HepG2 (cell line): ENCODE measurements at regions not wholly inside any gene's neighbourhood (a gene's known extent, or its start where the extent isn't known, plus 50 kb on each side); places are given as distances from the start of the nearest gene placed in this dataset.

Source experiments
- ARNT ChIP-seq: fragments of 450-650 bp; IDR thresholded peaks from 2 replicates; pipeline ENCODE4 v1.6.1; 2017
- CBFB ChIP-seq: sonication (generic); formaldehyde crosslinking; IDR thresholded peaks from 2 replicates; pipeline ENCODE4 v1.4.0; 2020; ENCODE audit warnings: missing genetic modification reagents
- ELF3 ChIP-seq: IDR thresholded peaks from 2 replicates; pipeline ENCODE4 v1.6.1; 2016; ENCODE audit warnings: missing genetic modification reagents, missing compliant biosample characterization
- FOXC1 ChIP-seq: sonication (generic); formaldehyde crosslinking; IDR thresholded peaks from 2 replicates; pipeline ENCODE4 v1.8.0; 2022; ENCODE audit warnings: mild to moderate bottlenecking, missing genetic modification reagents, borderline replicate concordance
- HDAC2 ChIP-seq: sonication (generic); formaldehyde crosslinking; IDR thresholded peaks from 2 replicates; pipeline ENCODE4 v1.4.0; 2020; ENCODE audit warnings: missing genetic modification reagents
- HOXA9 ChIP-seq: sonication (generic); formaldehyde crosslinking; IDR thresholded peaks from 2 replicates; pipeline ENCODE4 v1.8.1; 2022; ENCODE audit warnings: missing genetic modification reagents, mild to moderate bottlenecking, moderate library complexity, borderline replicate concordance
- RAD21 ChIP-seq: fragments of 450-650 bp; formaldehyde crosslinking; IDR thresholded peaks from 2 replicates; pipeline ENCODE4 v1.5.0; 2020; ENCODE audit warnings: mild to moderate bottlenecking
- SATB2 ChIP-seq: sonication (generic); formaldehyde crosslinking; IDR thresholded peaks from 2 replicates; pipeline ENCODE4 v1.5.0; 2020; ENCODE audit warnings: missing genetic modification reagents
- THYN1 ChIP-seq: sonication (generic); formaldehyde crosslinking; IDR thresholded peaks from 2 replicates; pipeline ENCODE4 v1.8.1; 2023; ENCODE audit warnings: low read depth, mild to moderate bottlenecking, moderate library complexity, missing genetic modification reagents, borderline replicate concordance
- U2AF1 ChIP-seq: fragments of 200-400 bp; formaldehyde crosslinking; optimal IDR thresholded peaks from 2 replicates; pipeline ENCODE3; 2017; ENCODE audit warnings: mild to moderate bottlenecking, low read depth, low read length
- ZBTB26 ChIP-seq: IDR thresholded peaks from 2 replicates; pipeline ENCODE4 v1.6.1; 2016; ENCODE audit warnings: missing compliant biosample characterization, missing genetic modification reagents, borderline replicate concordance
- ZBTB37 ChIP-seq: sonication (generic); formaldehyde crosslinking; IDR thresholded peaks from 2 replicates; pipeline ENCODE4 v1.4.0; 2020; ENCODE audit warnings: mild to moderate bottlenecking, missing genetic modification reagents
- ZBTB44 ChIP-seq: sonication (generic); formaldehyde crosslinking; IDR thresholded peaks from 2 replicates; pipeline ENCODE4 v1.4.0; 2020; ENCODE audit warnings: missing genetic modification reagents
- ZBTB8A ChIP-seq: sonication (generic); formaldehyde crosslinking; IDR thresholded peaks from 2 replicates; pipeline ENCODE4 v1.4.0; 2020; ENCODE audit warnings: mild to moderate bottlenecking, low read depth, missing genetic modification reagents, borderline replicate concordance
- ZFP82 ChIP-seq: sonication (generic); formaldehyde crosslinking; IDR thresholded peaks from 2 replicates; pipeline ENCODE4 v1.5.1; 2020; ENCODE audit warnings: mild to moderate bottlenecking, missing genetic modification reagents, borderline replicate concordance
- ZNF430 ChIP-seq: sonication (generic); formaldehyde crosslinking; IDR thresholded peaks from 2 replicates; pipeline ENCODE4 v1.9.0; 2021; ENCODE audit warnings: mild to moderate bottlenecking, missing genetic modification reagents
- ZNF484 ChIP-seq: sonication (generic); formaldehyde crosslinking; IDR thresholded peaks from 2 replicates; pipeline ENCODE4 v1.5.1; 2020; ENCODE audit warnings: mild to moderate bottlenecking, low read depth, missing genetic modification reagents, borderline replicate concordance
- ZNF598 ChIP-seq: sonication (generic); formaldehyde crosslinking; IDR thresholded peaks from 2 replicates; pipeline ENCODE4 v1.5.1; 2020; ENCODE audit warnings: mild to moderate bottlenecking, missing genetic modification reagents, borderline replicate concordance
- ZNF609 ChIP-seq: sonication (generic); formaldehyde crosslinking; IDR thresholded peaks from 2 replicates; pipeline ENCODE4 v1.4.0; 2020; ENCODE audit warnings: mild to moderate bottlenecking, missing genetic modification reagents, borderline replicate concordance
- ZNF709 ChIP-seq: sonication (generic); formaldehyde crosslinking; IDR thresholded peaks from 2 replicates; pipeline ENCODE4 v1.5.0; 2020; ENCODE audit warnings: mild to moderate bottlenecking, missing genetic modification reagents
- ZNF775 ChIP-seq: sonication (generic); formaldehyde crosslinking; IDR thresholded peaks from 2 replicates; pipeline ENCODE4 v1.4.0; 2020; ENCODE audit warnings: missing genetic modification reagents, mild to moderate bottlenecking, moderate library complexity, borderline replicate concordance

GRCh38 chr12:92070864-92071445 is 74.7 kb downstream of the BTG1 start (continued):
- no peak for TF ChIP-seq ZNF484 (CRISPR knock-in tag)
- peak; percentile 93 for TF ChIP-seq ELF3 (CRISPR knock-in tag)
- 0 out of 2 replicates have a peak, but pooled peaks have one; percentile 64 for TF ChIP-seq ZNF430 (CRISPR knock-in tag)
- no peak for TF ChIP-seq RAD21 (CRISPR knock-in tag)
- no peak for TF ChIP-seq THYN1 (CRISPR knock-in tag)
- TF ChIP-seq CBFB (CRISPR knock-in tag), result peak; percentile 75; the same call in 1 of the 2 replicates
- TF ChIP-seq FOXC1 (CRISPR knock-in tag), result no peak
- 0 out of 2 replicates have a peak, but pooled peaks have one; percentile 37 for TF ChIP-seq ZBTB37 (CRISPR knock-in tag)
- no peak for TF ChIP-seq ZNF775 (CRISPR knock-in tag)
- no peak for TF ChIP-seq ZFP82 (CRISPR knock-in tag)
- no peak for TF ChIP-seq ZNF598 (CRISPR knock-in tag)
- TF ChIP-seq HDAC2 (CRISPR knock-in tag), result peak; percentile 92
- TF ChIP-seq ZNF709 (CRISPR knock-in tag), result no peak
- peak; percentile 93 for TF ChIP-seq SATB2 (CRISPR knock-in tag)
- no peak for TF ChIP-seq U2AF1
- no peak for TF ChIP-seq HOXA9
- TF ChIP-seq ARNT, result no peak
- no peak for TF ChIP-seq ZBTB8A (CRISPR knock-in tag)
- no peak for TF ChIP-seq ZBTB44 (CRISPR knock-in tag)
- no peak for TF ChIP-seq ZBTB26 (CRISPR knock-in tag)
- TF ChIP-seq ZNF609 (CRISPR knock-in tag), result peak; percentile 85
